K562 (cell line): ENCODE measurements at regions not wholly inside any gene's neighbourhood (a gene's known extent, or its start where the extent isn't known, plus 50 kb on each side); places are given as distances from the start of the nearest gene placed in this dataset.
A peak's percentile ranks its signal among the peaks of the same experiment; 100 is the strongest.

ENCODE experiments used
- CBX8 ChIP-seq: fragments of 200-600 bp; sonication (generic); IDR thresholded peaks from 2 replicates; pipeline ENCODE4 v1.6.1; 2012; ENCODE audit warnings: borderline replicate concordance, mixed run types, low read depth, mild to moderate bottlenecking, moderate library complexity, mixed read lengths, low read length, control low read depth, inconsistent platforms; ENCODE audit not compliant: poor library complexity, severe bottlenecking; ENCODE audit errors: extremely low read depth
- E2F1 ChIP-seq: sonication (generic); formaldehyde crosslinking; IDR thresholded peaks from 2 replicates; pipeline ENCODE4 v1.8.1; 2023; ENCODE audit warnings: mild to moderate bottlenecking, missing genetic modification reagents, moderate library complexity
- FOXK1 ChIP-seq: sonication (generic); formaldehyde crosslinking; IDR thresholded peaks from 2 replicates; pipeline ENCODE4 v1.8.0; 2022; ENCODE audit warnings: missing genetic modification reagents, mild to moderate bottlenecking, borderline replicate concordance
- GABPA ChIP-seq: fragments of 200-800 bp; sonication (Bioruptor generic); conservative IDR thresholded peaks from 2 replicates; pipeline ENCODE4 v1.6.1; 2016; ENCODE audit warnings: low read depth, missing genetic modification characterization, missing compliant biosample characterization
- HMGXB4 ChIP-seq: sonication (generic); formaldehyde crosslinking; IDR thresholded peaks from 2 replicates; pipeline ENCODE4 v1.8.1; 2023; ENCODE audit warnings: mild to moderate bottlenecking, missing genetic modification reagents
- NR2C2 ChIP-seq, 2 experiments: fragments of 200-800 bp in 1 of 2; sonication (Bioruptor generic) in 1 of 2; sonication (generic) in 1 of 2; formaldehyde crosslinking in 1 of 2; IDR thresholded peaks; 2 replicates each; pipeline versions ENCODE4 v1.6.1 to v1.8.0; 2016 to 2022; ENCODE audit warnings: mild to moderate bottlenecking in 1 of 2, missing compliant biosample characterization in 1 of 2, missing genetic modification characterization in 1 of 2, missing genetic modification reagents in 1 of 2
- PCBP1 ChIP-seq: fragments of 200-400 bp; formaldehyde crosslinking; IDR thresholded peaks from 2 replicates; pipeline ENCODE4 v1.6.1; 2018; ENCODE audit warnings: mild to moderate bottlenecking, low read depth, low read length; ENCODE audit not compliant: poor library complexity, severe bottlenecking
- PTTG1 ChIP-seq: fragments of 450-650 bp; IDR thresholded peaks from 2 replicates; pipeline ENCODE4 v1.6.1; 2016; ENCODE audit warnings: low read depth, mild to moderate bottlenecking, missing genetic modification characterization, missing compliant biosample characterization
- PYGO2 ChIP-seq: fragments of 450-650 bp; IDR thresholded peaks from 2 replicates; pipeline ENCODE4 v1.6.1; 2016; ENCODE audit warnings: mild to moderate bottlenecking, missing genetic modification characterization, moderate library complexity, missing compliant biosample characterization
- RAD51 ChIP-seq: fragments of 450-650 bp; IDR thresholded peaks from 2 replicates; pipeline ENCODE4 v1.7.1; 2016; ENCODE audit warnings: low read depth, mild to moderate bottlenecking, borderline replicate concordance
- SIX5 ChIP-seq, 2 experiments: IDR thresholded peaks; 2 replicates each; pipeline ENCODE4 v1.6.1; 2011; ENCODE audit warnings: low read length in 2 of 2, borderline replicate concordance in 1 of 2, low read depth in 1 of 2, mild to moderate bottlenecking in 1 of 2, moderate library complexity in 1 of 2; ENCODE audit not compliant: insufficient read depth in 1 of 2
- SP2 ChIP-seq: IDR thresholded peaks from 2 replicates; pipeline ENCODE4 v1.6.1; 2011; ENCODE audit warnings: mild to moderate bottlenecking, low read depth, low read length, moderate library complexity; ENCODE audit not compliant: poor library complexity, severe bottlenecking; ENCODE audit errors: extremely low read depth
- ZNF175 ChIP-seq: fragments of 200-800 bp; sonication (Bioruptor generic); IDR thresholded peaks from 2 replicates; pipeline ENCODE4 v1.6.1; 2016; ENCODE audit warnings: low read depth, mild to moderate bottlenecking, missing genetic modification characterization, missing compliant biosample characterization
- ZNF197 ChIP-seq: fragments of 200-800 bp; sonication (Bioruptor generic); IDR thresholded peaks from 2 replicates; pipeline ENCODE4 v1.6.1; 2016; ENCODE audit warnings: low read depth, missing genetic modification characterization, missing compliant biosample characterization
- ZNF551 ChIP-seq: fragments of 250-450 bp; sonication (Bioruptor Pico); IDR thresholded peaks from 2 replicates; pipeline ENCODE4 v1.5.0; 2021; ENCODE audit warnings: mild to moderate bottlenecking, moderate library complexity
- ZNF76 ChIP-seq: fragments of 250-450 bp; sonication (Bioruptor Pico); IDR thresholded peaks from 2 replicates; pipeline ENCODE4 v1.4.0; 2020; ENCODE audit warnings: mild to moderate bottlenecking, moderate library complexity, borderline replicate concordance
- TF ChIP-seq, protein P1 (sequence below): sonication (generic); formaldehyde crosslinking; IDR thresholded peaks from 2 replicates; pipeline ENCODE4 v1.8.0; 2022; ENCODE audit warnings: missing genetic modification reagents, mild to moderate bottlenecking, borderline replicate concordance
- TF ChIP-seq, protein P2 (sequence below): sonication (generic); formaldehyde crosslinking; IDR thresholded peaks from 2 replicates; pipeline ENCODE4 v1.8.0; 2022; ENCODE audit warnings: mild to moderate bottlenecking, low read depth, missing genetic modification reagents

GRCh38 chr11:57913715-57914704, 109.7 kb upstream of the OR9Q1 start (continued):
- TF ChIP-seq FOXK1 (CRISPR knock-in tag), result no peak
- TF ChIP-seq CBX8, result no peak
- TF ChIP-seq PTTG1, result peak; percentile 65; the same call in 1 of the 2 replicates
- TF ChIP-seq ZNF76 (CRISPR knock-in tag), result no peak
- TF ChIP-seq, protein P1, sequence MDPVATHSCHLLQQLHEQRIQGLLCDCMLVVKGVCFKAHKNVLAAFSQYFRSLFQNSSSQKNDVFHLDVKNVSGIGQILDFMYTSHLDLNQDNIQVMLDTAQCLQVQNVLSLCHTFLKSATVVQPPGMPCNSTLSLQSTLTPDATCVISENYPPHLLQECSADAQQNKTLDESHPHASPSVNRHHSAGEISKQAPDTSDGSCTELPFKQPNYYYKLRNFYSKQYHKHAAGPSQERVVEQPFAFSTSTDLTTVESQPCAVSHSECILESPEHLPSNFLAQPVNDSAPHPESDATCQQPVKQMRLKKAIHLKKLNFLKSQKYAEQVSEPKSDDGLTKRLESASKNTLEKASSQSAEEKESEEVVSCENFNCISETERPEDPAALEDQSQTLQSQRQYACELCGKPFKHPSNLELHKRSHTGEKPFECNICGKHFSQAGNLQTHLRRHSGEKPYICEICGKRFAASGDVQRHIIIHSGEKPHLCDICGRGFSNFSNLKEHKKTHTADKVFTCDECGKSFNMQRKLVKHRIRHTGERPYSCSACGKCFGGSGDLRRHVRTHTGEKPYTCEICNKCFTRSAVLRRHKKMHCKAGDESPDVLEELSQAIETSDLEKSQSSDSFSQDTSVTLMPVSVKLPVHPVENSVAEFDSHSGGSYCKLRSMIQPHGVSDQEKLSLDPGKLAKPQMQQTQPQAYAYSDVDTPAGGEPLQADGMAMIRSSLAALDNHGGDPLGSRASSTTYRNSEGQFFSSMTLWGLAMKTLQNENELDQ (CRISPR knock-in tag), result no peak
- peak; percentile 92 for TF ChIP-seq ZNF175 (CRISPR knock-in tag)
- TF ChIP-seq E2F1, result no peak
- no peak for TF ChIP-seq ZNF551 (CRISPR knock-in tag)
- peak; percentile 25; the same call in 1 of the 2 replicates for TF ChIP-seq GABPA (tag)
- no peak for TF ChIP-seq PYGO2 (tag)
- TF ChIP-seq RAD51, result no peak
- TF ChIP-seq NR2C2 (CRISPR knock-in tag; IDR thresholded peaks at IDR 0.05), result no peak
- TF ChIP-seq NR2C2 (tag; IDR thresholded peaks at IDR 0.05), result peak; percentile 51
- TF ChIP-seq PCBP1, result no peak
- TF ChIP-seq SIX5 (IDR thresholded peaks at IDR 0.05; ENCODE audit: borderline replicate concordance in 1 of 2, insufficient read depth in 1 of 2, low read depth in 1 of 2, low read length in 2 of 2), result no peak
- TF ChIP-seq SP2, result no peak
- TF ChIP-seq ZNF197, result 0 out of 2 replicates have a peak, but pooled peaks have one; percentile 48
- TF ChIP-seq, protein P2, sequence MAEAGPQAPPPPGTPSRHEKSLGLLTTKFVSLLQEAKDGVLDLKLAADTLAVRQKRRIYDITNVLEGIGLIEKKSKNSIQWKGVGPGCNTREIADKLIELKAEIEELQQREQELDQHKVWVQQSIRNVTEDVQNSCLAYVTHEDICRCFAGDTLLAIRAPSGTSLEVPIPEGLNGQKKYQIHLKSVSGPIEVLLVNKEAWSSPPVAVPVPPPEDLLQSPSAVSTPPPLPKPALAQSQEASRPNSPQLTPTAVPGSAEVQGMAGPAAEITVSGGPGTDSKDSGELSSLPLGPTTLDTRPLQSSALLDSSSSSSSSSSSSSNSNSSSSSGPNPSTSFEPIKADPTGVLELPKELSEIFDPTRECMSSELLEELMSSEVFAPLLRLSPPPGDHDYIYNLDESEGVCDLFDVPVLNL (CRISPR knock-in tag), result no peak
- no peak for TF ChIP-seq HMGXB4 (CRISPR knock-in tag)
